HUES64 (cell line): ENCODE measurements at regions not wholly inside any gene's neighbourhood (a gene's known extent, or its start where the extent isn't known, plus 50 kb on each side); places are given as distances from the start of the nearest gene placed in this dataset.
"Not testable (repeated sequence)": the region's sequence is repeated elsewhere in the genome, so short reads cannot be mapped to it uniquely, and the experiment has no call there.

Source experiments
- H3K27ac ChIP-seq: 2 replicates; pipeline ENCODE4 v1.7.0; 2013; ENCODE audit warnings: low read depth, low read length, inconsistent platforms
- H3K27me3 ChIP-seq: 2 replicates; pipeline ENCODE4 v1.6.1; 2013; ENCODE audit warnings: mild to moderate bottlenecking, low read length; ENCODE audit not compliant: insufficient read depth
- H3K36me3 ChIP-seq: 2 replicates; pipeline ENCODE4 v1.6.1; 2013; ENCODE audit warnings: mild to moderate bottlenecking, low read length; ENCODE audit not compliant: insufficient read depth
- H3K4me1 ChIP-seq: 2 replicates; pipeline ENCODE4 v1.6.1; 2013; ENCODE audit warnings: mild to moderate bottlenecking, low read length, moderate library complexity; ENCODE audit not compliant: insufficient read depth
- H3K4me3 ChIP-seq: 2 replicates; pipeline ENCODE4 v1.5.1; 2013; ENCODE audit warnings: mild to moderate bottlenecking, low read length, moderate library complexity
- H3K9ac ChIP-seq: 2 replicates; pipeline ENCODE4 v1.6.1; 2013; ENCODE audit warnings: mild to moderate bottlenecking, low read depth, low read length
- H3K9me3 ChIP-seq: 2 replicates; pipeline ENCODE4 v1.6.1; 2013; ENCODE audit warnings: low read depth, low read length; ENCODE audit not compliant: insufficient read depth
- WGBS: fragments of 150-250, 120-280 bp; methylation state at CpG from one replicate; pipeline ENCODE4 v1.1.7; 2013; ENCODE audit warnings: missing lambda C conversion rate; 5-methylcytosine and 5-hydroxymethylcytosine counted together

DNA sequence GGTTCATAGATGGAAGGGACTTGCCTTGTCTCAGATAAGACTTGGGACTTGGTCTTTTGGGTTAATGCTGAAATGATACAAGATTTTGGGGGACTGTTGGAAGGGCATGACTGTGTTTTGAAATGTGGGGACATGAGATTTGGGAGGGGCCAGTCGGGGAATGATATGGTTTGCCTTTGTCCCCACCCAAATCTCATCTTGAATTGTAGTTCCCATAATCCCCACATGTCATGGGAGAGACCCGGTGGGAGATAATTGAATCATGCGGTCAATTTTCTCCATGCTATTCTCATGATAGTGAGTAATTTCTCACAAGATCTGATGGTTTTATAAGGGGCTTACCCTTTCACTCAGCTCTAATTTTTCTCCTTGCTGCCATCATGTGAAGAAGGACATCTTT is 617.4 kb downstream of the SLC16A7 start:
- not testable (repeated sequence) for H3K4me1 ChIP-seq, H3K36me3 ChIP-seq, H3K9me3 ChIP-seq, H3K27me3 ChIP-seq, H3K9ac ChIP-seq, H3K4me3 ChIP-seq, H3K27ac ChIP-seq
- WGBS: 100% methylated on average over 2 of the region's 3 CpGs

DNA sequence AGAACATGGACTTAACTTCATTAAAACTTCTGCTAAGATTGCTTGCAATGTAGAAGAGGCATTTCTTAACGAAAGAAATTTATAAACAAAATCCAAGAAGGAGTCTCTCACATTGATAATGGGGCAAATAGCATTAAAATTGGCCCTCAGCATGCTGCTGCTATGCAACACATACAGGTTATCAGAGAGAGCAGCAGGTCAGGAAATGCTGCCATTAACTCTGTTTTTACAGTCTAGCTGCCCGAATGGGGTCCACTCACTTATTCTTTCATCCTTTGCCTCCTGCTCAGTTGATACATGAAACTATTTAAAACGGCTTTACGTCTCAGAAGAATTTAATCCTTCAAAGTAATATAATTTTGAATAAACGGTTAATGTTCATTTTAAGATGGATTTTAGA is 620.4 kb downstream of the SLC16A7 start:
- 91% methylated on average over 5 of the region's 5 CpGs for WGBS
- no peak overlapping the region for H3K9ac ChIP-seq

DNA sequence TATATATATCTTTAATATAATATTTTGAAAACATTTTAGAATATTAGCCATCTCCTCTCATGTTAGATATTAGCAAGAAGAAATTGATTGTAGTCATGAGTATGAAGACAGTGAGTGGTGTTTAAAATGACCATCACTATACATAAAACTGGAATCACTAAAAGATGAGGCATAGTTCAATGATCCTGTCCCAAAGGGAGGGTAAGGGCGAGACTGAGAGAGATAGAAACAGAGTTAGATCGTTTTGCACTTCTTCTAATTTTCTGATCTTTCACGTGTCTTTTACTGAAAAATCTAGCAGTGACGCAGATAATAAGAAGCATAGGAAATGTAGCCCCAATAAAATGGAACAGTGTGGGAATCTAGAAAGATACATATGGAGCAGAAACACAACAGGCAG is 627.4 kb downstream of the SLC16A7 start:
- no peaks in the 10 kb centered on the region for H3K9me3 ChIP-seq
- no peaks in the 10 kb centered on the region for H3K36me3 ChIP-seq
- H3K27me3 ChIP-seq: no peaks in the 10 kb centered on the region
- H3K9ac ChIP-seq: no peak overlapping the region
- no peaks in the 10 kb centered on the region for H3K4me1 ChIP-seq
- H3K4me3 ChIP-seq: no peak overlapping the region
- H3K27ac ChIP-seq: no peak overlapping the region
- 63% methylated on average over 4 of the region's 4 CpGs for WGBS

More for the DNA sequence above, 620.4 kb downstream of the SLC16A7 start:
- Histone ChIP-seq H3K4me3 (no peak overlapping the region), H3K9me3 (peaks cover 9% of the 10 kb centered on the region; the same call in 1 of the 2 replicates), H3K27me3 (no peaks in the 10 kb centered on the region), H3K4me1 (no peaks in the 10 kb centered on the region), H3K27ac (no peak overlapping the region), H3K36me3 (no peaks in the 10 kb centered on the region)

DNA sequence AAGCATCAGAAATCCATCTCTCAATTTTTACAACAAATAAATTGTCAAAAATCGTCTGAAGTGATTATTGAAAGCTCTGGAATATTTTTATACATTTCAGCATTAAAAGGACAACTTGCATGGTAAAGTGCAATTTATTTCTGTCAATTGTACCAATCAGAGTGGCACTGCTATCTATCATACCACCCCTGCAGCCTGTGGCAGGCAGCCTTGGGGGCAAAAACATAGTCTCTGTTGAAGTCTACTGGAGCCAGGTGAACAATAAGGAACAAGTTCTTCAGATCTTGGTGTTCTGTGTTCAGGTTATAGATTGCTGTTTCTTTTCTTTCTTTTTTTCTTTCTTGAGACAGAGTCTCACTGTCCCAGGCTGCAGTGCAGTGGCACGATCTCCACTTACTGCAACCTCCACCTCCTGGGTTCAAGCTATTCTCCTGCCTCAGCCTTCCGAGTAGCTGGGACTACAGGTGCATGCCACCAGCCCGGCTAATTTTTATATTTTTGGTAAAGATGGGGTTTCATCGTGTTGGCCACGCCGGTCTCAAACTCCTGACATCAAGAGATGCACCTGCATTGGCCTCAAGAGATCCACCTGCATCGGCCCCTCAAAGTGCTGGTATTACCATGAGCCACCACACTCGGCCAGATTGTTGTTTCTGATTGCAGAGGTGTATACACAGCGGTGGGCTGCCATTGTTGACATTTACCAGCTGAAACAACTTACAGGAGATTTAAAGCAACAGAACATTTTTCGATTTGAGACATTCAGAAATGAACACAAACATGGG is 629.6 kb downstream of the SLC16A7 start:
- no peak overlapping the region for H3K4me3 ChIP-seq
- H3K36me3 ChIP-seq: no peaks in the 10 kb centered on the region
- no peaks in the 10 kb centered on the region for H3K9me3 ChIP-seq
- WGBS: 91% methylated on average over 10 of the region's 11 CpGs
- H3K4me1 ChIP-seq: no peaks in the 10 kb centered on the region
- H3K9ac ChIP-seq: no peak overlapping the region
- H3K27ac ChIP-seq: no peak overlapping the region
- no peaks in the 10 kb centered on the region for H3K27me3 ChIP-seq

DNA sequence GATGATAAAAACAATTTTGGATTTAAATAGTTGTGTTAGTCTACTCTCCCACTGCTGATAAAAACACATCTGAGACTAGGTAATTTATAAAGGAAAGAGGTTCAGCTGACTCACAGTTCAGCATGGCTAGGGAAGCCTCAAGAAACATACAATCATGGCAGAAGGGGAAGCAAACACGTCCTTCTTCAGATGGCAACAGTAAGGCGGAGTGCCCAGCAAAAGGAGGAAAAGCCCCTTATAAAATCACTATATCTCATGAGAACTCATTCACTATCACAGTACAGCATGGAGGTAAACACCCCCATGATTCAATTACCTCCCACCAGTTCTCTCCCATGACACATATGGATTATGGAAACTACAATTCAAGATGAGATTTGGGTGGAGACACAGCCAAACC is 632.1 kb downstream of the SLC16A7 start:
- no peaks in the 10 kb centered on the region for H3K36me3 ChIP-seq
- no peak overlapping the region for H3K9ac ChIP-seq
- H3K4me3 ChIP-seq: no peak overlapping the region
- no peaks in the 10 kb centered on the region for H3K4me1 ChIP-seq
- 87% methylated on average over 2 of the region's 2 CpGs for WGBS
- H3K27ac ChIP-seq: no peak overlapping the region
- H3K9me3 ChIP-seq: no peaks in the 10 kb centered on the region
- no peaks in the 10 kb centered on the region for H3K27me3 ChIP-seq

DNA sequence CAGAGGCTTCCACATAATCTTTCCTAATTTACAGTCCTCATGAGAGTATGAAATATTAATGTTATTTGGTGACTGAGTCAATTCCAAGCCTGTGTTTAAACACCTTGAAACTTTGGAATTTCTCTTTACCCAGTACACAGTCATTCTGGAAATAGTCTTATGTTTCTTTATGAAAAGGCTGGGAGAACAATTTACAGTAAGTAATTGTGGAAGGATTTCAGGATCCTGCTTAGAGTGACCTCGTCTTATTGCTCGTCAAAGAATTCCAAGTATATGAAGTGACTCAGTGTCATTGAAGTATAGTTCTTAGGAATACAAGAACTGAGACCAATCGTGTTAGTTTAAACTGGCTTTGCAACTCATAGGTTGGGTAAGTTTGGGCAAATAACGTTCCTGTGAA is 634.2 kb downstream of the SLC16A7 start:
- Histone ChIP-seq H3K4me3 (no peak overlapping the region), H3K27ac (no peak overlapping the region), H3K4me1 (no peaks in the 10 kb centered on the region), H3K27me3 (no peaks in the 10 kb centered on the region), H3K36me3 (no peaks in the 10 kb centered on the region), H3K9me3 (no peaks in the 10 kb centered on the region), H3K9ac (no peak overlapping the region)
- 94% methylated on average over 3 of the region's 4 CpGs for WGBS

DNA sequence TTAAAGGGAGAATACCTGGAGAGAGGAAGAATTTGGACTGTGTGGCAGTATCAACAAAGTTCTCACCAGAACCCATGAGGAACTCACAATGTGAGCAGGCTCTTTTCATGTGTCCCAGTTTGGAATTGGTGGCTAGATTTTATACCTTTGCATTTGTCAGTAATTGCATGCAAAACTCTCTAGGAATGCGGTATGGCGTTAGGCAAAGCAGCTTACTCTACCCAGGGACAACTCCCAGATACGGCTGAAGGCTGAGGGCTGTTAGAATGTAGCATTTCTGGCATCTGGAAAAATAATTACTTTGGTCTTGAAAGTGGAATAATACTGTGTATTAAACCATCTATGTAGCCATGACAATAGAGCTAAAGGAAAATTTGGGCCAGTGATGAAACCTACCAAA is 635.5 kb downstream of the SLC16A7 start:
- Histone ChIP-seq H3K27me3 (no peaks in the 10 kb centered on the region), H3K4me3 (no peak overlapping the region), H3K27ac (no peak overlapping the region), H3K9me3 (no peaks in the 10 kb centered on the region), H3K36me3 (no peaks in the 10 kb centered on the region), H3K4me1 (no peaks in the 10 kb centered on the region), H3K9ac (no peak overlapping the region)
- 94% methylated on average over 3 of the region's 3 CpGs for whole genome bisulfite sequencing

DNA sequence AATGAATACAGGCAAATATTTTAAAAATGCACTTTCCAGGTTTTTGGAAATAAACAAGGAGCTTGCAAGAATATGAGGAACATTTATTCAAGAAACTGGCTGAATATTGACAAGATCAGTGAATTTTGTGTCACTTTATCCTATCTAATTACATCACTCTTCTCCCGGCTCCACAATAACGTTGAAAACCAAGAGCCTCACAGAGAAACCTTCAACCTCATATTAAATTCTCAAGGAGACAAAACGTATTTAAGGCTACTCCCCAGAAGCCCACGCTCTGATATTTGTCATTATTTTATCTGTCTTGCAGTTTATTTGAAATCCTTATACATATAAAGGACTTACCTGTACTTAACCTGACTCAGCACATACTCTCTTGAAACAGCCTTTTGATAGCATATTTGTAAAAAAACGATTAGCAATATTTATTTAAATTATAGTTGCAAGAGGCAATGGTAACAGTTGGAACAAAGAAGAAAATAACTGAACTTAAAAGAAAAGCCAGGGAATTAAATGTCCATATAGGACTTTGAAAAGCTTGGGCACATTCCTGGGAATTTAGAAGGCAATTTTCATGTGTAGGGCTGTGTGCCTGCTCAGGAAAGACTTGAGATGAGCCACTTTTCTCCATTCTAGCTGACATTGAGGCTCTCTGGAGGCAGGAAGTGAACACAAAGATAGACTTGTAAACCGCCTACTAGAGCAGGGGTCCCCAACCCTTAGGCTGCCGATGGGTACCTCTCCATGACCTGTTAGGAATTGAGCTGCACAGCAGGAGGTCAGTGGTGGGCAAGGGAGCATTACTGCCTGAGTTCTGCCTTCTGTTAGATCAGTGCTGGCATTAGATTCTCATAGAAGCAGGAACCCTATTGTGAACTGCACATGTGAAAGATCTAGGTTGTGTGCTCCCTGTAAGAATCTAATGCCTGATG is 636.4 kb downstream of the SLC16A7 start:
- H3K27me3 ChIP-seq: no peaks in the 10 kb centered on the region
- no peak overlapping the region for H3K4me3 ChIP-seq
- no peak overlapping the region for H3K27ac ChIP-seq
- WGBS: 94% methylated on average over 7 of the region's 7 CpGs
- no peaks in the 10 kb centered on the region for H3K4me1 ChIP-seq
- no peaks in the 10 kb centered on the region for H3K36me3 ChIP-seq
- no peak overlapping the region for H3K9ac ChIP-seq
- H3K9me3 ChIP-seq: no peaks in the 10 kb centered on the region

DNA sequence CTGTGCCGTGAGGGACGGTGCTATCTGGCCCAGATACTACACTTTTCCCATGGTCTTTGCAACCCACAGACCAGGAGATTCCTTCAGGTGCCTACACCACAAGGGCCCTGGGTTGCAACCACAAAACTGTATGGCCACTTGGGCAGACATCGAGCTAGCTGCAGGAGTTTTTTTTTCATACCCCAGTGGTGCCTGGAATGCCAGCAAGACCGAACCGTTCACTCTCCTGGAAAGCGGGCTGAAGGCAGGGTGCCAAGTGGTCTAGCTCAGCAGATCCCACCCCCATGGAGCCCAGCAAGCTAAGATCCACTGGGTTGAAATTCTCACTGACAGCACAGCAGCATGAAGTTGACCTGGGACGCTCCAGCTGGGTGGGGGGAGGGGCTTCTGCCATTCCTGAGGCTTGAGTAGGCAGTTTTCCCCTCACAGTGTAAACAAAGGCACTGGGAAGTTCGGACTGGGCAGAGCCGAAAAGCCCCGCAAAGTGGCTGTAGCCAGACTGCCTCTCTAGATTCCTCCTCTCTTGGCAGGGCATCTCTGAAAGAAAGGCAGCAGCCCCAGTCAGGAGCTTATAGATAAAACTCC is 638.9 kb downstream of the SLC16A7 start:
- not testable (repeated sequence) for H3K27me3 ChIP-seq, H3K4me3 ChIP-seq, H3K9ac ChIP-seq, H3K4me1 ChIP-seq, H3K27ac ChIP-seq, H3K9me3 ChIP-seq, H3K36me3 ChIP-seq
- 87% methylated on average over 10 of the region's 10 CpGs for WGBS

DNA sequence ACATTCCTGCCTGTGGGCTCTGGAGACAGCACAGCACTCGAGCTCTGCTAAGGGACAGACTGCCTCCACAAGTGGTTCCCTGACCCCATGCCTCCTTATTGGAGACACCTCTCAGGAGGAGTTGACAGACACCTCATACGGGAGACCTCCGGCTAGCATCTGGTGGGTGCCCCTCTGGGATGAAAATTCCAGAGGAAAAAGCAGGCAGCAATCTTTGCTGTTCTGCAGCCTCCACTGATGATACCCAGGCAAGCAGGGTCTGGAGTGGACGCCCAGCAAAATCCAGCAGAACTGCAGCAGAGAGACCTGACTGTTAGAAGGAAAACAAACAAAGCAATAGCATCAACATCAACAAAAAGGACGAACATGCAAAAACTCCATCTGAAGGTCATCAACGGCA is 639.4 kb downstream of the SLC16A7 start:
- H3K4me3 ChIP-seq: no peak overlapping the region
- H3K9ac ChIP-seq: no peak overlapping the region
- WGBS: 91% methylated on average over 6 of the region's 6 CpGs
- H3K9me3 ChIP-seq: no peaks in the 10 kb centered on the region
- H3K36me3 ChIP-seq: no peaks in the 10 kb centered on the region
- no peaks in the 10 kb centered on the region for H3K27me3 ChIP-seq
- H3K27ac ChIP-seq: no peak overlapping the region
- H3K4me1 ChIP-seq: no peaks in the 10 kb centered on the region

DNA sequence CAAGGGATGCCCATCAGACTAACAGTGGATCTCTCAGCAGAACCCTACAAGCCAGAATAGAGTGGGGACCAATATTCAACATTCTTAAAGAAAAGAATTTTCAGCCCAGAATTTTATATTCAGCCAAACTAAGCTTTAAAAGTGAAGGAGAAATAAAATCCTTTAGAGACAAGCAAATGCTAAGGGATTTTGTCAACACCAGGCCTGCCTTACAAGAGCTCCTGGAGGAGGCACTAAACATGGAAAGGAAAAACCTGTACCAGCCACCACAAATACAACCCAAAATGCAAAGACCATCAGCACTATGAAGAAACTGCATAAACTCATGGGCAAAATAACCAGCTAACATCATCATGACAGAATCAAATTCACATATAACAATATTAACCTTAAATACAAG is 640.6 kb downstream of the SLC16A7 start:
- not testable (repeated sequence) for H3K4me1 ChIP-seq, H3K27me3 ChIP-seq

More for the DNA sequence above, 640.6 kb downstream of the SLC16A7 start:
- not testable (repeated sequence) for H3K27ac ChIP-seq, H3K4me3 ChIP-seq, H3K9me3 ChIP-seq, H3K36me3 ChIP-seq, H3K9ac ChIP-seq
